ENCODE measurements at regions not wholly inside any gene's neighbourhood (a gene's known extent, or its start where the extent isn't known, plus 50 kb on each side); places are given as distances from the start of the nearest gene placed in this dataset.

DNA sequence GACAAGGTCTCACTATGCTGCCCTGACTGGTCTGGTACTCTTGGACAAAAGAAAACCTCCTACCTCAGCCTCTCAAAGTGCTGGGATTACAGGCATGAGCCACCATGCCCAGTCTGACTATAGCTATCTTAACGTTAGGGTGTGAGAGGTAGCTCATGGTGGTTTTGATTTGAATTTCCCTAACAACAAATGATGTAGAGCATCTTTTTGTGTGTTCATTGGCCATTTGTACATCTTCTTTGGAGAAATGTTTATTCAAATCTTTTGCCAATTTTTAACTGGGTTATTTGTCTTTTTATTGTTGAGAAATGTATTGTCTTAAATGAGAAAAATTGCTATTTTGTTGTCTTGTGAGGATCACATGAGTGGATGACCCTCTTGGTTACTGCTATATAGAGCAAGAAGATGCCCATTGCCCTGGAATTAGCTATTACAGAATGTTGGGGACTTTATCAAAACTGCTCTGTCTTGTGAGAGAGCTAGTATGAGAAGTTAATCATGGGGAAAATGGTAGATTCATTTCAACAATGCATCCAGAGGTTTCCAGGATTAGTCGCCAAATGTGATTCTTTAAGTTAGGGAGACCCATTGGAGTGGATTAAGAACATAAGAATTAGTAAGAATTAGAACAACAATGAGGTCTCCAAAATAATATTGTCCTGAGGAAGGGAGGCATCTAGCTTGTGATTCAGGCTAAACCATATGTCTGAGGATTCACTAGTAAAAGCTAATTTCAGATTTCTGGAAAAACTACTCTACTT is 124.3 kb upstream of the MOCS2 start:
- TF ChIP-seq, protein P1, sequence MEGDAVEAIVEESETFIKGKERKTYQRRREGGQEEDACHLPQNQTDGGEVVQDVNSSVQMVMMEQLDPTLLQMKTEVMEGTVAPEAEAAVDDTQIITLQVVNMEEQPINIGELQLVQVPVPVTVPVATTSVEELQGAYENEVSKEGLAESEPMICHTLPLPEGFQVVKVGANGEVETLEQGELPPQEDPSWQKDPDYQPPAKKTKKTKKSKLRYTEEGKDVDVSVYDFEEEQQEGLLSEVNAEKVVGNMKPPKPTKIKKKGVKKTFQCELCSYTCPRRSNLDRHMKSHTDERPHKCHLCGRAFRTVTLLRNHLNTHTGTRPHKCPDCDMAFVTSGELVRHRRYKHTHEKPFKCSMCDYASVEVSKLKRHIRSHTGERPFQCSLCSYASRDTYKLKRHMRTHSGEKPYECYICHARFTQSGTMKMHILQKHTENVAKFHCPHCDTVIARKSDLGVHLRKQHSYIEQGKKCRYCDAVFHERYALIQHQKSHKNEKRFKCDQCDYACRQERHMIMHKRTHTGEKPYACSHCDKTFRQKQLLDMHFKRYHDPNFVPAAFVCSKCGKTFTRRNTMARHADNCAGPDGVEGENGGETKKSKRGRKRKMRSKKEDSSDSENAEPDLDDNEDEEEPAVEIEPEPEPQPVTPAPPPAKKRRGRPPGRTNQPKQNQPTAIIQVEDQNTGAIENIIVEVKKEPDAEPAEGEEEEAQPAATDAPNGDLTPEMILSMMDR (IDR thresholded peaks at IDR 0.05): no peak
- TF ChIP-seq POLR2A (IDR thresholded peaks at IDR 0.05): no peak

Measured in breast epithelium (tissue), 3 donors.